ENCODE measurements at regions not wholly inside any gene's neighbourhood (a gene's known extent, or its start where the extent isn't known, plus 50 kb on each side); places are given as distances from the start of the nearest gene placed in this dataset.

- no peak for TF ChIP-seq ZNF174 (tag by site-specific recombination; IDR thresholded peaks at IDR 0.05)
- TF ChIP-seq ZSCAN23 (tag by site-specific recombination; IDR thresholded peaks at IDR 0.05) = no peak
- TF ChIP-seq ZBTB10 (tag by site-specific recombination; IDR thresholded peaks at IDR 0.05) = no peak
- no peak for TF ChIP-seq REST (tag by site-specific recombination; IDR thresholded peaks at IDR 0.05)
- TF ChIP-seq ZNF768 (tag by site-specific recombination; IDR thresholded peaks at IDR 0.05) = no peak
Observed at GRCh38 chrX:125628435-125628834, 308.8 kb downstream of the TEX13C start (continued).

GRCh38 chrX:125641405-125641804 is 321.7 kb downstream of the TEX13C start:
- Histone ChIP-seq H3K27ac (ENCODE audit: extremely low read depth, low read depth, low read length) (no peak overlapping the region), H3K9me3 (ENCODE audit: control insufficient read depth, insufficient read depth, low read depth, low read length) (no peaks in the 10 kb centered on the region), H3K36me3 (ENCODE audit: control insufficient read depth in 2 of 2, insufficient read depth in 1 of 2, low read length in 2 of 2) (no peaks in the 10 kb centered on the region), H3K4me1 (ENCODE audit: control insufficient read depth, insufficient read depth, low read length) (no peaks in the 10 kb centered on the region), H3K4me3 (ENCODE audit: low read depth, low read length) (no peak overlapping the region)
- TF ChIP-seq ZNF704 (tag by site-specific recombination; IDR thresholded peaks at IDR 0.05) (no peak), ZNF449 (tag by site-specific recombination; IDR thresholded peaks at IDR 0.05) (no peak), BCL6B (tag by site-specific recombination; IDR thresholded peaks at IDR 0.05) (no peak), TRIM28 (IDR thresholded peaks at IDR 0.05; ENCODE audit: borderline replicate concordance, low read length) (no peak), PRDM6 (tag by site-specific recombination; IDR thresholded peaks at IDR 0.05) (no peak), ZNF707 (tag by site-specific recombination; IDR thresholded peaks at IDR 0.05) (no peak), SCRT1 (tag by site-specific recombination; IDR thresholded peaks at IDR 0.05; ENCODE audit: borderline replicate concordance) (no peak), ZNF660 (tag by site-specific recombination; IDR thresholded peaks at IDR 0.05) (no peak), ZNF266 (tag by site-specific recombination; IDR thresholded peaks at IDR 0.05; ENCODE audit: low read depth) (no peak)
- ChIA-PET CTCF (no interaction called here), POLR2A (no interaction called here)
